DMS114 treated with DMSO at 0.1 percent for 48 hours (cell line): ENCODE measurements at regions not wholly inside any gene's neighbourhood (a gene's known extent, or its start where the extent isn't known, plus 50 kb on each side); places are given as distances from the start of the nearest gene placed in this dataset.

ENCODE experiments used
- DNase-seq: peaks from one replicate; lab custom pipeline; 2025; ENCODE audit not compliant: unreplicated experiment; lab: John Stamatoyannopoulos, UW

- no peak for DNase-seq
Observed at GRCh38 chr12:43120150-43120549, 431.9 kb downstream of the ADAMTS20 start.

DNA sequence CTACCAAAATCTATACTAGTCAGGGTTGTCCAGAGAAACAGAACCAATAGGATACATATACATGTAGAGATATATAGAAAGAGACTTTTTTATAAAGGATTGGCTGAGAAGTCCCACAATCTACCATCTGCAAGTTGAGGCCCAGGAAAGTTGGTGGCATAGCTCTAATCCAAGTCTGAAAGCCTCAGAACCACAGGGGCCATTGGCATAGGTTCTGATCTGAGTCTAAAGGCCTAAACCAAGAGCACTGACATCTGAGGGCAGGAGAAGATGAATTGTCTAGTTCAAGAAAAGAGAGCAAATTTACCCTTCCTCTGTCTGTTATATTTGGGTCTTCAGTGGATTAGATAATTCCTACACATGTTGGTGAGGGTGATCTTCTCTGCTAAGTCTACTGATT is 433.1 kb downstream of the ADAMTS20 start:
- DNase-seq = no peak

- DNase-seq = no peak
Observed at GRCh38 chr12:43118234-43118633, 433.8 kb downstream of the ADAMTS20 start.

DNA sequence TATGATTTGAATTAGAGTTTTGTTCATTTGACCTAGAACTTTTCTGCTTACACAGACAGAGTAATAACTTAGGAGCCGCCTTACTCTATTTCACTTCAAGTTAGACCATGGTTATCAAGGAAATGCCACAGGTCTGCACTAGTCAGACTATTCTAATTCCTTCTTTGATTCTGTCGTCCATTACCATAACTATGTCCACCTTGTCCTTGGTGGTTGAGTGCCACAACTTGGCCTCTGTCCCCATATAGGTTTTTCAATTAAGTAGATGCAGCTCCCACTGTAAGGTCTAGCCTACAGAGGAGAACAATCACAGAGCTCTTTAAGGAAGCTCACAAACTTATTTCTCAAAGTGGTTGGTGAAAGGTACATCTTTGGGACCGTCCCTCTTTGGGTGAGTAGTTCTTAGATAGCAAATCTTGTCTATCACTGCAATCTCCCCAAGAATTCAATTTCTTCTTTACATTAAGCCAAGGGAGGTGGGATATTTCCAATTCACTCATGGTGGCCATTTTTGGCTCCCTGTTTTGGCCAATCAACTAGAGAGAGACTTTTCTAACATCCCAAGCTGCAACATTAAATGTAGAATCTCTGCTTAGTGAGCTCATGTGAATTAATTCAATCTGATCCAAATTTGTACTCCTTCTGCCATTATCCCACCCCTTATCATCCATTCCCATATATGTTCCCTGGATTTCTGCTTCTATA is 434.6 kb downstream of the ADAMTS20 start:
- DNase-seq = no peak

DNA sequence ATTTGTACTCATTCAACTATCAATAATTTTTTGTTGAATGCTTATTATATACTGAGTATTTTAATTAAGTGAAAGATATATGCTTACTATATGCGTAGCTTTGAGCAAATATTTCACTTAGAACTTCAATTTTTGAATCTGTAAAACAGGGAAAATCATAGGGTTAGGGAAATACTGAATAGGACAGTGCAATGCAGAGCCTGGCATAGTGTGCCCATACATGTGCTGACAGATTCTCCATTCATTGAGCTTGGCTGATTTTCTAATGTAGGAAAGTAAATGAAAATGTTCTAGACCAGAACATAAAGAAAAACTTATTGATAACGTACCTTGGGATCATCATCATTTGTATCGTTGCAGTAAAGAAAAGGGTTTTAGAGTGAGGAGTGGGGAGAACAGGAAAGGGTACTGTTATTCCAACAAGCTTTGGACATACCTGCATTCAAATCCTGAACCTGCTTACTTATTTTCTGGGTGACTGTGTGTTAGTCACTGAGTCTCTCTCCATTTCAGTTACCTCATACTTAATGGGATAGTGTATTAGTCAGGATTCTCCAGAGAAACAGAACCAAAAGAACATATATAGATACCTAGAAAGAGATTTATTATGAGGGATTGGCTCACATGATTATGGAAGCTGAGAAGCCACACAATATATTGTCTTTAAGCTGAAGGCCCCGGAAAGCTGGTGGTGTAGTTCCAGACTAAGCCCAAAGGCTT is 436.4 kb downstream of the ADAMTS20 start:
- no peak for DNase-seq

DNA sequence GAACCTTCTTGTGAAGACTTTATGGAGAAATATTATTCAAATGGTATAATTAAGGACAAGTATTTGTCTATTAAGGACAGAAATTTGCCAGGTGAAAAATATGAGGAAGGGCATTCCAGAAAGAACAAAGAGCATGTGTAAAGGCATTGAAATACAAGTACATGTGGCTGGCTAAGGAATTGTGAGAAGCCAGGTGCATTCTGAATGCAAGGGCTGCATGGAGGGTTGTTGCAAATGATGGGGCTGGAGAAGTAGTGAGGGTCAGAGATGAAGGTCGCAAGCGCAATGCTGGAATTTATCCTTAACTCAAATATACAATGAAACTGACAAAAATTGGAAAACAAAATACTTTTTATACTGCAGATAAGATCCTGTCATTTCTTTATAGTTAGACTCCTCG is 437.7 kb downstream of the ADAMTS20 start:
- DNase-seq = no peak

DNA sequence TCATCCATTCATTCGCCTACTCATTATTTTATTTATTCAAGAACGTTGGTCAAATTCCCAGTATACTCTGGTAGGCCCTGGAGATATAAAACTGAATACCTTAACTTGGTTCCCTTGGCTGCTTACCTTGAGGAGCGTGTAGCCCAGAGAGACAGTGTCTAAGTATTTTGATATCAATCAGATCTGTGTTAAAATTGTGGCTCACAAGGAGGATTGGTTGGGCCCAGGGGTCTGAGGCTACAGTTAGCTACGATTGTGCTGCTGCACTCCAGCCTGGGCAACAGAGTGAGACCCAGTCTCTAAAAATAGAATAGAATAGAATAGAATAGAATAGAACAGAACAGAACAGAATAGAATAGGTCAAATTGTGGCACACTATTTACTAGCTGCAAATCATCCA is 438.4 kb downstream of the ADAMTS20 start:
- DNase-seq = no peak

- DNase-seq = no peak
Observed at GRCh38 chr12:43113135-43113534, 438.9 kb downstream of the ADAMTS20 start.

DNA sequence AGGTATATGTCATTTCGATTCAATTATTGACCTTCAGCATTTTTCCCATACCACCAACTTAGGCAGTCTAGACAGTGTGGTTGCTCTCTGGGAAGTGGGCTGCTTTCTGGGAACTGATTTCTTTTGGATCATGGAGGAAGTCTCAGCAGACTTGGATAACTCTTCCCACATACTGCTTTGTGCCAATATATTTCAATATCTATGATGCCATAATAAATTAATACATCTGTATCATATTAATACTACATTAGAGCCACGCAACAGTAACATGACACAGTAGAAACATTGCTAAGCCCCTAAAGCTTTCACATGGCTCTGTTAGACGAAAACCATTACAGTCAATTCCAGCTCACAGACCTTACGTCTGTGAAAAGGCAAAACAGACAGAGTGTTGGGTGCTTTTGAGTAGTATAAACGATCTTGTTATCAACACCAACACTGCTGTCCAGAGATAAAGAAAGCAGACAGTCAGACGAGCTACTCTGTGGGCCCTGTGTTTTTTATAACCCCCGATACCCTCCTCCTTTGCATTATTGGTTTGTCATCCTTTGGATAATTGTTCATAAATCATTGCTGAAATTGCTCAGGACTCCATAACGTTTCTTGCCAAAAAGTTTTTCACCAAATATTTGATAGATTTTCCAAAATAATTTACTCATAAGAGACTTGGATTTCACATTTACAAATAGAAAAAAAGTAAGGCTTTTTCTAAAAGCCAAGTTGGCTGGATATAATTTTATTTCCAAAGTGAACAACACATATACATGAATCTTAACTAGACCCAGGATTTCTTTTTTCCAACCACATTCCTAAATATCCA is 439.7 kb downstream of the ADAMTS20 start:
- DNase-seq = no peak

GRCh38 chr12:43111608-43112007 is 440.4 kb downstream of the ADAMTS20 start:
- DNase-seq = no peak

GRCh38 chr12:43109631-43110345 is 442.2 kb downstream of the ADAMTS20 start:
- no peak for DNase-seq

GRCh38 chr12:43108656-43109055 is 443.3 kb downstream of the ADAMTS20 start:
- no peak for DNase-seq

DNA sequence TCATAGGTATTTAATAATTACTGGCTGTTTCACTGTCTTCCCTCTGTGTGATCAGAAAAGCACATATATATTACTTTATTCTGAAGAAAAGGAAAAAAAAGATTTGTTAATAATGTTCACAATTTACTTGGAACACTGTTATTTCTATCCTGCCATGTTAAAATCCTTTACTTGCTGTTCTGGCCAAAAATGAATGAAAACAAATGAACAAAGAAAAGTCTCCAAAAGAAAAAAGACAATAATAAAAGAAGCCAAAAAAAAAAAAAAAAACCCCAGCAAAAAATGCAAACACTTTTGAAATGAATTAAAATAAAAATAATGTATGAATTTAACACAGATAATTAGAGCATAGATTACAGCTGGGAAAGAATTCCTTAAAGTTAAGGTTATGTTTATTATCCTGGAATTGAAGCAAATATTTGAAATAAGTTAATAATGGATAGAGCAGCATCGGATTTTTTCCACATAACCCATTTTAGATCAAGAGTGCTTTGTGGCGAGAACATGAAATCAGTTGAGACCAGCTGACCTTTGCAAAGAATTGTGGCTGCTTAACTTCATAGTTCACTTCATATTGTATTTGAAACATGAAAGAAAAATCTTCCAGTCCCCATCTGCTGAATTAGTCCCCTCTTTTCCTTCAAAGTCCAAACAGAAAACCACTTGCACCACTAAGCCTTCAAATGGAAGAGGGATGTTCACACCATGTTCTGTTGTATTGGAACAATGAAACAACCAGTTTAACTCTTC is 444.8 kb downstream of the ADAMTS20 start:
- DNase-seq = no peak

GRCh38 chr12:43106355-43106754 is 445.6 kb downstream of the ADAMTS20 start:
- no peak for DNase-seq

DNA sequence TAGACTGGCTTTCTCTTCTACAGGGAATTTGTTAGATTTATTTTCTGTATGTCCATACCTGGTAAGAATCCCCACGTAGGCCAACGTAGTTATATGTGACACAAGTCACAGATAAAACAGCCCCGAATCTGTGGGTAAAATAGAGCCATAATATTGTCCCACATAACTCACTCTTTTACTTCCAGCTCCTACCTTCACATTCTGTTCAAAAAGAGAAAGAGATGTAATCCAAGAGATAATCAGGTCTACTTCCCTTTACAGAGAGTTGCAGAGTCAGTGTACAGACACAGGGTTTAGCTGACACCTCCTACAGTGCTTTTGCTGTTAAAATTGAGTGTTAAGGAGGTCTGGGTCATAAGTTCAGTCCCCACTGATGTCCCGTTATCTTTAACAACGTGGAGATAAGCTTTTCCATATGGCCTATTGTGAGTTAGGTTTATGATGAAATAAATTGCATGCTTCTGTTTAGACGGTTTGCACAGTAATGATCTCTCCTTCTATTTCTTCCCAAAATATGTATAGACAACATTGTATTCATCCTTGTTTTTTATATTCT is 446.5 kb downstream of the ADAMTS20 start:
- DNase-seq = no peak

- no peak for DNase-seq
Observed at GRCh38 chr12:43104494-43104893, 447.5 kb downstream of the ADAMTS20 start.

- DNase-seq = no peak
Observed at GRCh38 chr12:43103866-43104265, 448.1 kb downstream of the ADAMTS20 start.

- DNase-seq = no peak
Observed at GRCh38 chr12:43102546-43103264, 449.3 kb downstream of the ADAMTS20 start.

DNA sequence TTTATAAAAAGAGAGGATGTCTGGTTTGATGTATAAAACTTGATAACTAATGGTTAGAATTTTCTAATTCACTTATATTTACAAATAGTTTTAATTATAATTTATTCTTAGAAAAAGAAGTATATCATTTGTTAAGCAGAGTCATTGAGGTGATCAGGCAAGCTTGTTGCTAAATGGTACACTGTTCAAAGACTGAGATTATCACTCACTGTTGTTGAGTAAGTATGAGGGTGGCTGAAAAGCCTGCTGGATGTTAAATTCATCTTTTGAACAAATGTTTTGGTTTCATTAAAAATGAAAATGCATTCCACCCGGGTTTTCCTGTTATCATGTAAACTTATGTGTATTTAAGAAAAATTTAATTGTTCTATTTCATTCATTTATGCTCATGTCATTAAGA is 451.8 kb downstream of the ADAMTS20 start:
- no peak for DNase-seq
